IMR-90 (cell line): ENCODE measurements at regions not wholly inside any gene's neighbourhood (a gene's known extent, or its start where the extent isn't known, plus 50 kb on each side); places are given as distances from the start of the nearest gene placed in this dataset.

ENCODE experiments used
- ATAC-seq: fragments of 200-7000 bp; cut with Tn5 transposase; 2 replicates; pipeline ENCODE4 v1.9.1; 2020; ENCODE audit warnings: low read depth, mild to moderate bottlenecking, moderate library complexity
- BruUV-seq: library from RNA; stranded (reverse); fragments of 400-500 nt; replicated peaks from 2 replicates; lab custom pipeline; 2021; lab: Mats Ljungman, UMichigan
- CTCF ChIA-PET: fragments of 300-600 bp; formaldehyde crosslinking; extraction: SDS; loops from one replicate; lab custom pipeline; 2021; ENCODE audit warnings: antibody characterized with exemption; lab: Yijun Ruan, JAX
- POLR2A ChIA-PET: fragments of 300-600 bp; sonication (Branson Sonifier 250); formaldehyde crosslinking; loops from one replicate; lab custom pipeline; 2022; ENCODE audit warnings: antibody characterized with exemption; ENCODE audit not compliant: unreplicated experiment; lab: Charles Lee
- DNase-seq: peaks from one replicate; pipeline ENCODE4 v3.0.0; 2013
- H2AFZ ChIP-seq: replicated peaks from 2 replicates; pipeline ENCODE3; 2013; ENCODE audit warnings: low read length, mild to moderate bottlenecking; ENCODE audit not compliant: poor library complexity
- H2AK5ac ChIP-seq: 2 replicates; pipeline ENCODE4 v1.6.1; 2013; ENCODE audit warnings: low read depth, low read length, inconsistent platforms
- H2AK9ac ChIP-seq: replicated peaks from 2 replicates; pipeline ENCODE3; 2013; ENCODE audit warnings: mild to moderate bottlenecking, low read depth, low read length, moderate library complexity; ENCODE audit not compliant: poor library complexity
- H2BK120ac ChIP-seq: 2 replicates; pipeline ENCODE4 v1.6.1; 2013; ENCODE audit warnings: low read depth, low read length, inconsistent platforms
- H2BK15ac ChIP-seq: 3 replicates; pipeline ENCODE4 v1.6.1; 2013; ENCODE audit warnings: low read depth, low read length, inconsistent platforms
- H2BK20ac ChIP-seq: 2 replicates; pipeline ENCODE4 v1.6.1; 2013; ENCODE audit warnings: low read depth, mild to moderate bottlenecking, inconsistent platforms, low read length, moderate library complexity
- H2BK5ac ChIP-seq: 2 replicates; pipeline ENCODE4 v1.6.1; 2013; ENCODE audit warnings: mild to moderate bottlenecking, low read depth, low read length, inconsistent platforms; ENCODE audit not compliant: poor library complexity, severe bottlenecking
- H3K14ac ChIP-seq: replicated peaks from 2 replicates; pipeline ENCODE4 v1.6.1; 2013; ENCODE audit warnings: low read depth, low read length, inconsistent platforms
- H3K18ac ChIP-seq: 2 replicates; pipeline ENCODE4 v1.6.1; 2013; ENCODE audit warnings: low read depth, low read length, control low read depth
- H3K23ac ChIP-seq: 2 replicates; pipeline ENCODE4 v1.6.1; 2013; ENCODE audit warnings: low read depth, low read length, inconsistent platforms
- H3K27ac ChIP-seq: 2 replicates; pipeline ENCODE4 v1.5.1; 2013; ENCODE audit warnings: mild to moderate bottlenecking, control low read depth, low read length; ENCODE audit not compliant: insufficient read depth
- H3K27me3 ChIP-seq: 2 replicates; pipeline ENCODE4 v1.6.1; 2013; ENCODE audit warnings: low read length; ENCODE audit not compliant: control insufficient read depth, insufficient read depth
- H3K36me3 ChIP-seq: 2 replicates; pipeline ENCODE4 v1.6.1; 2013; ENCODE audit warnings: low read length, mixed read lengths; ENCODE audit not compliant: control insufficient read depth, insufficient read depth
- H3K4ac ChIP-seq: 2 replicates; pipeline ENCODE4 v1.6.1; 2013; ENCODE audit warnings: low read depth, low read length, inconsistent platforms
- H3K4me1 ChIP-seq: 2 replicates; pipeline ENCODE4 v1.6.1; 2013; ENCODE audit warnings: low read length, mixed read lengths; ENCODE audit not compliant: control insufficient read depth, insufficient read depth
- H3K4me2 ChIP-seq: 2 replicates; pipeline ENCODE4 v1.6.1; 2013; ENCODE audit warnings: low read depth, mild to moderate bottlenecking, control low read depth, low read length, moderate library complexity
- H3K4me3 ChIP-seq: 2 replicates; pipeline ENCODE4 v1.5.1; 2013; ENCODE audit warnings: low read depth, mild to moderate bottlenecking, control low read depth, low read length, moderate library complexity; ENCODE audit not compliant: insufficient read depth
- H3K56ac ChIP-seq: 2 replicates; pipeline ENCODE4 v1.6.1; 2013; ENCODE audit warnings: low read length, inconsistent platforms; ENCODE audit not compliant: insufficient read depth; ENCODE audit errors: extremely low read depth
- H3K79me1 ChIP-seq, 2 experiments: 2 replicates each; pipeline ENCODE4 v1.6.1; 2013; ENCODE audit warnings: low read length in 2 of 2, inconsistent platforms in 1 of 2, low read depth in 1 of 2
- H3K9ac ChIP-seq: 2 replicates; pipeline ENCODE4 v1.6.1; 2013; ENCODE audit warnings: low read depth, low read length, control low read depth
- H3K9me1 ChIP-seq: 2 replicates; pipeline ENCODE4 v1.6.1; 2013; ENCODE audit warnings: low read length, inconsistent platforms; ENCODE audit not compliant: insufficient read depth
- H3K9me3 ChIP-seq: 2 replicates; pipeline ENCODE4 v1.6.1; 2013; ENCODE audit warnings: low read length; ENCODE audit not compliant: control insufficient read depth, insufficient read depth
- H4K20me1 ChIP-seq: 2 replicates; pipeline ENCODE4 v1.6.1; 2013; ENCODE audit warnings: low read length, inconsistent platforms; ENCODE audit not compliant: insufficient read depth
- H4K5ac ChIP-seq: 2 replicates; pipeline ENCODE4 v1.6.1; 2013; ENCODE audit warnings: mild to moderate bottlenecking, low read depth, low read length, control low read depth
- H4K8ac ChIP-seq, 2 experiments: 2 replicates each; pipeline ENCODE4 v1.6.1; 2013; ENCODE audit warnings: low read depth in 2 of 2, low read length in 2 of 2, control low read depth in 1 of 2, inconsistent platforms in 1 of 2
- H4K91ac ChIP-seq: 2 replicates; pipeline ENCODE4 v1.6.1; 2013; ENCODE audit warnings: low read depth, low read length, inconsistent platforms; ENCODE audit not compliant: insufficient read depth
- CEBPB ChIP-seq: IDR thresholded peaks from 2 replicates; pipeline ENCODE4 v1.6.1; 2012; ENCODE audit warnings: low read depth, low read length, improper control_type of control experiment
- CHD1 ChIP-seq: IDR thresholded peaks from 2 replicates; pipeline ENCODE4 v1.6.1; 2012; ENCODE audit warnings: low read depth, low read length, improper control_type of control experiment
- MAZ ChIP-seq: IDR thresholded peaks from 2 replicates; pipeline ENCODE4 v1.6.1; 2012; ENCODE audit warnings: low read depth, mild to moderate bottlenecking, low read length, improper control_type of control experiment, moderate library complexity, borderline replicate concordance
- WGBS, 2 experiments: methylation state at CpG; one replicate each; pipeline versions ENCODE4 v1.1.5 to v1.1.7; 2013; ENCODE audit warnings: missing lambda C conversion rate in 2 of 2; ENCODE audit not compliant: insufficient read length in 1 of 2; ENCODE audit errors: extremely low coverage in 2 of 2; 5-methylcytosine and 5-hydroxymethylcytosine counted together
- dilution Hi-C: fragments of 300-500 bp; cut with HindIII; formaldehyde crosslinking; loops from one replicate; pipeline ENCODE4 v1.14.3; 2018; ENCODE audit warnings: low sequenced_read_pairs; ENCODE audit not compliant: unreplicated experiment
- in situ Hi-C: fragments of 300-500 bp; cut with MboI; formaldehyde crosslinking; loops from 3 replicates; pipeline ENCODE4 v1.14.3; 2019; ENCODE audit warnings: low sequenced_read_pairs, inconsistent platforms, mixed read lengths
- intact Hi-C: fragments of 100-400 bp; cut with micrococcal nuclease; formaldehyde crosslinking; loops from 2 replicates; pipeline ENCODE4 v1.10.0; 2022

GRCh38 chr1:14083706-14084105 lies 383.7 kb downstream of the PRDM2 start:
- H3K18ac ChIP-seq: no peak overlapping the region
- H4K20me1 ChIP-seq: no peaks in the 10 kb centered on the region
- TF ChIP-seq MAZ (no peak), CEBPB (no peak), CHD1 (no peak)
- no peak overlapping the region for H2AFZ ChIP-seq
- no peak overlapping the region for H3K9ac ChIP-seq
- no peaks in the 10 kb centered on the region for H3K9me3 ChIP-seq
- no peak overlapping the region for H3K23ac ChIP-seq
- H4K5ac ChIP-seq: no peak overlapping the region
- no peak overlapping the region for H3K14ac ChIP-seq
- ChIA-PET CTCF (no interaction called here), POLR2A (no interaction called here)
- no peak overlapping the region for H3K4me2 ChIP-seq
- no peak overlapping the region for H2AK9ac ChIP-seq
- H2BK5ac ChIP-seq: no peak overlapping the region
- H3K9me1 ChIP-seq: no peaks in the 10 kb centered on the region
- H3K27ac ChIP-seq: no peak overlapping the region
- no peak overlapping the region for H3K56ac ChIP-seq
- no peaks in the 10 kb centered on the region for H3K79me1 ChIP-seq
- no peak overlapping the region for H2AK5ac ChIP-seq
- H2BK20ac ChIP-seq: no peak overlapping the region
- dilution Hi-C loops (no loop called here), in situ Hi-C loops (no loop called here), intact Hi-C loops (no loop called here)
- H4K91ac ChIP-seq: no peak overlapping the region
- H3K27me3 ChIP-seq: no peaks in the 10 kb centered on the region
- no peak overlapping the region for H3K4me3 ChIP-seq
- DNase-seq (no peak), ATAC-seq (no peak)
- no peaks in the 10 kb centered on the region for H3K36me3 ChIP-seq
- no CpG with 5 or more reads among the region's 1 CpG for WGBS, 2 experiments
- H2BK15ac ChIP-seq: no peak overlapping the region
- no peak overlapping the region for H3K4ac ChIP-seq
- no peak overlapping the region for H4K8ac ChIP-seq
- H2BK120ac ChIP-seq: no peak overlapping the region
- no peaks in the 10 kb centered on the region for H3K4me1 ChIP-seq
- no TSS peak for BruUV-seq
